AG09309 (cell line): ENCODE measurements at regions not wholly inside any gene's neighbourhood (a gene's known extent, or its start where the extent isn't known, plus 50 kb on each side); places are given as distances from the start of the nearest gene placed in this dataset.

ENCODE experiments used
- DNase-seq: peaks from one replicate; pipeline ENCODE4 v3.0.0-alpha.2; 2010; ENCODE audit warnings: low read depth
- H3K4me3 ChIP-seq: 2 replicates; pipeline ENCODE4 v1.5.1; 2011; ENCODE audit warnings: mild to moderate bottlenecking, low read depth, low read length, moderate library complexity; ENCODE audit not compliant: control insufficient read depth
- CTCF ChIP-seq: IDR thresholded peaks from 2 replicates; pipeline ENCODE4 v1.5.1; 2011; ENCODE audit warnings: mild to moderate bottlenecking, low read depth, low read length, inconsistent platforms; ENCODE audit not compliant: insufficient read depth, control insufficient read depth; ENCODE audit errors: missing control alignments

DNA sequence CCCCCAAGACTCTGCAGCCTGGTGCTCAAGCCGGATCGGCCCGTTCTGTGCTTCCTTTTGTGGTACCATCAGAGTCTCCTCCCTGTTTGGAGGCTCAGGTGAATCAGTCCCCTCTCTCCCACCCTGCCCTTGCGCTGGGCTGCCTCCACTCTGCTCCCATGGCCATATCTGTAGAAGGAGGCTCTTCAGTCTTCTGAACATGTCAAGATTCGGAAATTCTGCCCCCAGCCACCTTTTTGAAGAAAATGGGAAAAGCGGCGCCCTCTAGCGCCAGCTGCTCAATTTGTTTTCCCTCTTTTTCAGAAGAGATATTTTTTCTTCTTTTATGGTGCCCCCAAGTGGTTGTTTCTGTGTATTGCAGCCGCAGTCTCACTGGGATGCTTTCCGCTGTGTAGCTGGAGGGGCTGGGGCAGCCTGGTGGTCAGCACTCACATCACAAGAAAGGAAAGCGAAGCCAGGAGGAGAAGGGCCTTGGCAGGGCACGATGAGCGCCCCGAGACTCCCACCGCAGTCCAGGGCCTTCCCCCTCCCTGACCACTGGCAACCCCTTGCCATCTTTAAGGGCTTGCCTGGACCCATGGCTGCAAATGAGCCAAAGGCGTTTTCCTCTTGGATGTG, 58.4 kb upstream of the CACNA1E start:
- peak; percentile 2 for DNase-seq
- peak; percentile 93 for TF ChIP-seq CTCF
- H3K4me3 ChIP-seq, result no peak overlapping the region

GRCh38 chr1:181425566-181425965, 57.8 kb upstream of the CACNA1E start:
- no peak overlapping the region for H3K4me3 ChIP-seq
- no peak for TF ChIP-seq CTCF
- DNase-seq, result no peak

DNA sequence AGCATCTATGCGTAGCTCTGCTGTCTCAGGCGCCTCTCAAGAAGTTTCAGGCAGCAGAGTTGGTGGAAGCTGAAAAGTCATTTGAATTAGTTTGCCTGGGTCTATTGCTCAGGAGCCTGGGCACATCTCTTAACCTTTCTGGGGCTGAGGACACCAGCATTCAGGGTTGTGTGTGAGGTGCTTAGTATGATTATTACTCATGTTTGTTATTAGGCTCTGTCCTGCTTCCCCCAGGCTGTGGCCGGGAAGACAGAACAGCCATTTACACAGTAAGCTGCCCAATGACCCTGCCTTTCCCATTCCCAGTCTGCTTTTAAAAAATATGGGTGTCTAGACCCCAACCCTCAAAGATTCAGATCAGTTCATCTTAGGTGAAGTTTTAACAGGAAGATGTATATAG, 53.9 kb upstream of the CACNA1E start:
- H3K4me3 ChIP-seq, result no peak overlapping the region
- TF ChIP-seq CTCF, result no peak
- DNase-seq, result no peak

- no peak overlapping the region for H3K4me3 ChIP-seq
- TF ChIP-seq CTCF, result no peak
- no peak for DNase-seq
Observed at GRCh38 chr1:181430015-181430885, 53.1 kb upstream of the CACNA1E start.
